ENCODE measurements at regions not wholly inside any gene's neighbourhood (a gene's known extent, or its start where the extent isn't known, plus 50 kb on each side); places are given as distances from the start of the nearest gene placed in this dataset.

GRCh38 chr5:2696156-2696807 lies 55.2 kb downstream of the IRX2 start:
- DNase-seq (ENCODE audit: low read depth, low spot score): no peak

DNA sequence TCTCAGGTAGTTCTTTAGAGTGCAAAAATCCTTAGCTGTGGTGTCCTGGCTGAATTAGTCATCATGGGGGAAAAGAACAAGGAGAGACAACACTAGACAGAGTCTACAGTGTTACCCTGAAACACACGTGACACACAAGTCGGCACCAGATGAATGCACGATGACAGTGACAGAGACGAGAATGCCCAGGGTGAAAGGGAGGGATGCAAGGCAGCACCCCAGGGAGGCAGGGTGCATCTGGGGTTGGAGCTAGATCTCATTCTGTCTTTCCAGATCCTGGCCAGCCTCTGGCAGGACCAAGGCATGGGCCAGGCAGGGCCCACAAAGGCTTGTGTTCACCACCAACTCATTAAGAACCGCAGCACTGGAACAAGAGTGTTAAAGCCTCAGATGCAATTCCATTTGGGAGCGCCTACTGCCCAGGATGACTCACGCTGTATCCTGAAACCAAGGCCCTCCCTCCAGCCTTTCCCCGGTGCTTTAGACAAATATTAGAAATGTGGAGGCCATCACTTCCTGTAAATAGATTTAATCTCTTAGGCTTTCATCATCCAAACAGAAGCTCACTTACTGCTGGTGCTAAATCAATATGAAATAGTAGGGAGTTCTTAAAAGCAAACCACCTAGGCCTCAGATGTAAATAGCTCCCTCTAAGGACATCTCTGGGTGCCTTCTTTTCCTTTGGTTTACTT lies 56.1 kb downstream of the IRX2 start:
- DNase-seq (ENCODE audit: low read depth, low spot score): no peak

- DNase-seq (ENCODE audit: low read depth, low spot score): no peak
Measured at GRCh38 chr5:2691530-2691929, 59.9 kb downstream of the IRX2 start.

- no peak for DNase-seq (ENCODE audit: low read depth, low spot score)
Measured at GRCh38 chr5:2690293-2690692, 61.2 kb downstream of the IRX2 start.

DNA sequence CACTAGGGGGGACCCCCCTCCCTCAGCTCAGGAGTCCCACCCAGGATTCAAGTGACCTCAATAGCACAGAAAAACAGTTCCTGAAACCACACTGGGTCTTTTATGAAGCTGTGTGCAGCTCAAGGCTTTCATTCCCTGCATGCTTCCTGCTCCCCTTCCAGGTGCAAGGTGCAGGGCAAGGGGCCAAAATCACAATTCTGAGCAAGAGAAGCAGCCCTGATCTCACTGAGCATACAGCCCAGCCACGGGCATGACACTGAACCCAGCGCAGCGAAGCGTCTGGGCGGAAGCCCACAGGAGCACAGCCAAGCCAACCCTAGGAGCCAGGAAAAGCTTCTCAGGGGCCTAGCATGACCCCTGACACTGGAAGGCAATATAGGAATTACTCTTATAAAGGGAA lies 62.9 kb downstream of the IRX2 start:
- DNase-seq (ENCODE audit: low read depth, low spot score): no peak

GRCh38 chr5:2687746-2688145 lies 63.7 kb downstream of the IRX2 start:
- DNase-seq (ENCODE audit: low read depth, low spot score): no peak

GRCh38 chr5:2686321-2687124 lies 65.0 kb downstream of the IRX2 start:
- no peak for DNase-seq (ENCODE audit: low read depth, low spot score)

GRCh38 chr5:2685651-2686272 lies 65.7 kb downstream of the IRX2 start:
- DNase-seq (ENCODE audit: low read depth, low spot score): no peak

- DNase-seq (ENCODE audit: low read depth, low spot score): no peak
Measured at GRCh38 chr5:2684606-2685005, 66.9 kb downstream of the IRX2 start.

DNA sequence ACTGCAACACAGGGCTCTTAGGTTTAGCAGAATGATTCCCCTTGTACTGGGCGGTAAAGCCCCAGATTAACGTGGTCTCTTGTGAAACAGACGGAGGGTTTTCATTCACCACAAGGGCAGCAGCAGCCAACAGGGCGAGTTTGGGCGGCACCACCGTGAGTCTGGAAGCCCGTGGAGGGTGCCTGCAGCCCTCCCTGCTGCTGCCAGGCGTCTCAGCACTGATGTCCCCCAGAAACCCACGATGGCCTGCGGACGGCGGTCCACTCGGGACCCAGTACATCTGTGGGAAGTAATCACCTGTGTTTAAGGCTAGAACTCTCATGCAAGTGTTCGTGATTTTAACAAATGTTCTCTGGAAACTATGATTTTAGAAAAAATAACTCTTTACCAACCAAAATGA lies 67.8 kb downstream of the IRX2 start:
- DNase-seq (ENCODE audit: low read depth, low spot score): no peak

GRCh38 chr5:2681476-2681875 lies 70.0 kb downstream of the IRX2 start:
- DNase-seq (ENCODE audit: low read depth, low spot score): no peak

- no peak for DNase-seq (ENCODE audit: low read depth, low spot score)
Measured at GRCh38 chr5:2680979-2681378, 70.5 kb downstream of the IRX2 start.

DNA sequence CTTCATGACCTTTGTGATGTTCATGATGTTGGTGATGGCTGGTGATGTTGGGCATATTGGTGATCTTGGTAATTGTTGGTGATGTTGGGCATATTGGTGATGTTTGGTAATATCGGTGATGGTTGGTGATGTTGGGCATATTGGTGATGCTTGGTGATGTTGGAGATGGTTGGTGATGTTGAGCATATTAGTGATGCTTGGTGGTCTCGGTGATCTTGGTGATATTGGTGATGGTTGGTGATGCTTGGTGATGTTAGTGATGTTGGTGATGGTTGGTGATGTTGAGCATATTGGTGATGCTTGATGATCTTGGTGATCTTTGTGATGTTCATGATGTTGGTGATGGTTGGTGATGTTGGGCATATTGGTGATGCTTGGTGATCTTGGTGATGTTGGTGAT lies 73.8 kb downstream of the IRX2 start:
- DNase-seq (ENCODE audit: low read depth, low spot score): no peak

DNA sequence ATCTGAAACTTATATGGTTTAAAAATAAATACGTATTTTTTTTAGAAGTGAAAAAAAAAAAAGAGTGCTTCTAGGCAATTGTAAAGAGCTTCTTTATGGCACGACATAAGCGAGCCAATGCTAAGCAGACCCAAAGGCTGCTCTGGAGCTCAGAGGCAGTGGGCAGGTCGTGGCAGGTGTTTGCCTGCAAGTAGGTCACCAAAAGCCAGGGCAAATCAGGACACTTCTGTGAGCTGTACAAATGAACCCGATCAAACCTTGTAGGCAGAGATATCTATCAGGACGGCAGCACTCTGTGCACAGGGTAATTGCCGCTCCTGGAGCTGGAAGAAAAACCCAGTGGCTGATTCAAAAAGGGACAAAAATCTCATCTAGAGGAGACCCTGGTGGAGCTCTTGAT lies 75.9 kb downstream of the IRX2 start:
- no peak for DNase-seq (ENCODE audit: low read depth, low spot score)

DNA sequence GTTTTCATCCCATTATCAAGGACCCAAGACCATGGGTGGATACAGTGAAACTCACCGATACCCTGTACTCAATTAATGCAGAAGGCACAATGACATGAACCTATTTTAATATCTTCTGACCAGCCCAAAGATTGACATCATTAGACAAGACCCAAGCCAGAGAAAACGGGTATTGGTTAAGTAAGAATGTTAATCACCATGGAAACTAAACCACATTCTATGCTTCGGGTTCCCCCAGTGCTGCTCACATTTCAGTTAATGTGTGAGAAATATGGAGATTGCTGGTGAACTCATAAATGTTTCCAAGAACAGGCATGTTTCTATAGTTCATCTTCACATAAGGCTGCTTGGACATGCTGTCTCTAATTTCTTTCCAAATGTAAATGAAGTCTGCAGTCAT lies 77.0 kb downstream of the IRX2 start:
- no peak for DNase-seq (ENCODE audit: low read depth, low spot score)

DNA sequence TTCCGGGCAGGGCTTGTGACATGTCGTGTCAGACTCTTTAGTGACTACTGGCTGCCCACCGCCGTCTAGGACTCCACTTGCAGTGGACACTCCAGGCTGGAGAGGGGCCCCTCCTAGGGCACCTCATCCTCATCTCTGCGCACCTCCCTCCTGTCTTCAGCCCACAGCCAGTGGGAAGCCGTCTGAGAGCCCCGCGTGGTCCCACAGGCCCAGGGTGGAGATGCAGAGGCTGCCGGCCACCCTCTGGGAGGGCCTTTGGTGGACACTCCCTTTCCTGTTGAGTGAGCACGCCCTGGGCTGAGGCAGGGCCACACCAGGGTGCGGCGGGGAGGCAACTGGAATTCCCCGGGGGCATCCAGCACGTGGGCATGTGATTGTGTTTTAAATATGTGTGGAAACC lies 80.5 kb downstream of the IRX2 start:
- DNase-seq (ENCODE audit: low read depth, low spot score): no peak

DNA sequence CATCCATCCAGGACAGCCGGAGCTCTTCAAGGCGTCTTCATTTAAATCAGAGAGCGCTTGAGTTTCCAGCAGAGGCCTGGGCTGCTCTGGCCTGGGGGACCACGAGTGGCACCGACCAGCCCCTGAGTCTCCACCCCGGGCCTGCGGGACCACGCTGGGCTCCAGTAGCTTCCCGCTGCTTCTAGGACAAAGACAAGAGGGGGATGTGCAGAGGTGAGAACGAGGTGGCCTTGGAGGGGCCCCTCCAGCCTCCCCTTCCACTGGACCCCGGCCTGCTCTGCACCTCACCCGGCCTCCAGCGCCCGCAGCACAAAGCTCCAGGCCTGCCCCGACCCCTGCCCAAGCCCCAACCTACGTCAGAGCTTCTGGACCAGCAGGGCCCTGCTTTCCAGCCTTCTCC lies 81.6 kb downstream of the IRX2 start:
- DNase-seq (ENCODE audit: low read depth, low spot score): no peak

- DNase-seq (ENCODE audit: low read depth, low spot score): no peak
Measured at GRCh38 chr5:2669259-2669658, 82.2 kb downstream of the IRX2 start.

DNA sequence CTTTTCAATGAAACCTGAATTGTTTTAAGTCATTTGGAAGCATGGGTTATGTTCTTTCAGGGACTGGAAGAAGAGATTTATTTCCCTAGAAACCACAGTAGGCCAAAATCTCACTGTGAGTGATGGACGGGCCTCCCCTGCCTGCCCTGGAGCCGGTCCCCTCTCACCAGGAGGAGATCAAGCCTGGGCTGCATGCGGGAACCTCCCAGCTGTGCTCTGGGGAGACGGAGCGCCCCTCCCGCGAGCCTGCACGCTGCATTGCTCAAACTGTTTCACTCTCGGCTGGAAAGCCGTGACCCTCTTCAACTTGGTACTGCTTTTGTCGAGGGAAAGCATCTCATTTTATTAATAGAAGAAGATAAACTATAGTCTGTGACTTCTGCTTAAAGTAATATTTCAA lies 85.4 kb downstream of the IRX2 start:
- DNase-seq (ENCODE audit: low read depth, low spot score): no peak

DNA sequence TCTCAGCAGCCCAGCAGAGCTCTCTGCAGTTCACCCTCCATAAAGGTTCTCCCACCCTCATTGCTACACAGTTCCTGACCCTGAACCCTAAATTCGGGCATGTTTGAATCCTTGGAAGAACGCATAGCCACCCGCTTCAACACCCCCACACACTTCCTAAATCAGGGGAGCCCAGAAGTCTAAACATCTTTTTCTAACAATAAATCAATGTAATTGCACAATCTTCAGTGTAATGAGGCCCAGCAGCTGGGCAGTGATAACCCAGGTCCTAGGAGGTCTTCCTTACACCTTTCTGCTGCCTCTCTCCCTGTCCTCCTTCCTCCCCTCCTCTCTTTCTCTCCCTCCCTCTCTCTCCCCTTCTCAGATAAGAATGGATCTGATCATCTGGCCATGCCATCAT lies 88.0 kb downstream of the IRX2 start:
- no peak for DNase-seq (ENCODE audit: low read depth, low spot score)

DNA sequence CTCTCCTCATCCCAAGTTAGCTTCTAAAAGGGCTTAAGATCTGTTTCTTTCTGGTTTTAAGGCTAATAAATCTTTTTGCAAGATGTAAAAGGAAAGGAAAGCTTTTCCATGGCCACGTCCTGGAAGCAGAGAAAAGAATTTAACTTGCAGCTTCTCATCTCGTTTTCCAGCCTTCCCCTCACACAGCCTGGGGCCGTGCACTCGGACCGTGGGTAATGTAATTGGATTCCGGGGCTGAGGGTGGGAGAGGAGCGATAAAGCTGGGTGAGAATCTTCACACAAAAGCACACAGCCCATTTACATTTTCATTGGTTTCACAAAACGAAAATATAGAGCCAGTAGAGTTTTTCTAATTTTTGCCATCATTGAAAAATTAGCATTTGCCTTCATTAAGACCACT lies 91.2 kb downstream of the IRX2 start:
- no peak for DNase-seq (ENCODE audit: low read depth, low spot score)

GRCh38 chr5:2658881-2659470 lies 92.5 kb downstream of the IRX2 start:
- no peak for DNase-seq (ENCODE audit: low read depth, low spot score)
